GM18520 (cell line): ENCODE measurements at regions not wholly inside any gene's neighbourhood (a gene's known extent, or its start where the extent isn't known, plus 50 kb on each side); places are given as distances from the start of the nearest gene placed in this dataset.

Experiments
- ATAC-seq: cut with Tn5 transposase; IDR thresholded peaks from one replicate; pipeline ENCODE4 v1.9.1; 2021; ENCODE audit not compliant: unreplicated experiment

GRCh38 chr9:79003514-79003913, 568.3 kb upstream of the TLE4 start:
- no peak for ATAC-seq

- no peak for ATAC-seq
Measured at GRCh38 chr9:79004032-79004431, 567.7 kb upstream of the TLE4 start.

- no peak for ATAC-seq
Measured at GRCh38 chr9:79006546-79006945, 565.2 kb upstream of the TLE4 start.

- peak; percentile 86 for ATAC-seq
Measured at GRCh38 chr9:79007701-79008483, 563.9 kb upstream of the TLE4 start.

- no peak for ATAC-seq
Measured at GRCh38 chr9:79008916-79009315, 562.8 kb upstream of the TLE4 start.

- ATAC-seq = no peak
Measured at GRCh38 chr9:79011461-79011860, 560.3 kb upstream of the TLE4 start.

GRCh38 chr9:79012561-79012960, 559.2 kb upstream of the TLE4 start:
- no peak for ATAC-seq

GRCh38 chr9:79013715-79014610, 557.8 kb upstream of the TLE4 start:
- ATAC-seq = no peak

GRCh38 chr9:79014929-79015699, 556.7 kb upstream of the TLE4 start:
- ATAC-seq = no peak

GRCh38 chr9:79015951-79016350, 555.8 kb upstream of the TLE4 start:
- no peak for ATAC-seq

- ATAC-seq = no peak
Measured at GRCh38 chr9:79020276-79020675, 551.5 kb upstream of the TLE4 start.

GRCh38 chr9:79021084-79021483, 550.7 kb upstream of the TLE4 start:
- ATAC-seq = no peak

GRCh38 chr9:79023134-79023580, 548.6 kb upstream of the TLE4 start:
- no peak for ATAC-seq

- ATAC-seq = no peak
Measured at GRCh38 chr9:79026316-79026715, 545.4 kb upstream of the TLE4 start.

GRCh38 chr9:79028101-79028500, 543.7 kb upstream of the TLE4 start:
- ATAC-seq = no peak

GRCh38 chr9:79034583-79034982, 537.2 kb upstream of the TLE4 start:
- ATAC-seq = no peak

- no peak for ATAC-seq
Measured at GRCh38 chr9:79037338-79037737, 534.4 kb upstream of the TLE4 start.

- no peak for ATAC-seq
Measured at GRCh38 chr9:79040671-79041070, 531.1 kb upstream of the TLE4 start.

GRCh38 chr9:79041266-79041665, 530.5 kb upstream of the TLE4 start:
- no peak for ATAC-seq

- no peak for ATAC-seq
Measured at GRCh38 chr9:79043916-79044315, 527.8 kb upstream of the TLE4 start.

GRCh38 chr9:79046401-79046800, 525.4 kb upstream of the TLE4 start:
- ATAC-seq = no peak
